Caki2 (cell line): ENCODE measurements at regions not wholly inside any gene's neighbourhood (a gene's known extent, or its start where the extent isn't known, plus 50 kb on each side); places are given as distances from the start of the nearest gene placed in this dataset.

ENCODE experiments used
- DNase-seq: peaks from one replicate; pipeline ENCODE4 v3.0.0-alpha.2; 2015; ENCODE audit warnings: low read depth
- in situ Hi-C: cut with HindIII; loops from 2 replicates; pipeline ENCODE4 v1.10.0; 2016; ENCODE audit warnings: low sequenced_read_pairs, low pct_unique_long_range_greater_than_20kb, mixed read lengths

DNA sequence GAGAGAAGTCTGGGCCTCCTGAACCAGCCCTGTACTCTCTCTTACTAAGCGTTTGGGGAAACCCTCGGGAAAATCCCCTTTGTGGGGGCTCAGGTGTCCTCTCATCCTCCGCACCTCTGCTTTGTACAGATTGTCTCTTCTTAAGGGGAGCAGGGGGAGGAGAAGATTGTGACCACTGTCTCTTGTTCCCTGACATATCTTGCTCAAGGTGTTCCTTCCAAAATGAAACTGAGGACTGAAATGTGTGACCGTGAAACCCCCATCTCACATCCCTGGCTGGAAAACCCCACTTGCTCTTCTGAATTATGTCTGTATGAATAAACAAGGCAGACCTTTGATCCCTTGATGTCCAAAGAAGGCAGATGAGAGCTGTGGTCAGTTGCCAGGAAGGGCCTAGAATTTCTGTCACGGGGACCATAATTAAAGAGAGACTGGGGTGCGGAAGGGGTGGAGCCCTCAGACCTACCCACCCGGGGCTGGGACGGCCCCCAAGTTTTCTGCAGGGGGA is 369.8 kb downstream of the AACS start:
- in situ Hi-C loops = no loop called here

GRCh38 chr12:125435871-125436270 is 370.6 kb downstream of the AACS start:
- in situ Hi-C loops = no loop called here
- no peak for DNase-seq

More for the DNA sequence above, 369.8 kb downstream of the AACS start:
- no peak for DNase-seq

- no peak for DNase-seq
- in situ Hi-C loops = no loop called here
These were observed 371.5 kb downstream of the AACS start for GRCh38 chr12:125436686-125437085.

GRCh38 chr12:125440399-125440798 is 375.2 kb downstream of the AACS start:
- in situ Hi-C loops = no loop called here
- no peak for DNase-seq

DNA sequence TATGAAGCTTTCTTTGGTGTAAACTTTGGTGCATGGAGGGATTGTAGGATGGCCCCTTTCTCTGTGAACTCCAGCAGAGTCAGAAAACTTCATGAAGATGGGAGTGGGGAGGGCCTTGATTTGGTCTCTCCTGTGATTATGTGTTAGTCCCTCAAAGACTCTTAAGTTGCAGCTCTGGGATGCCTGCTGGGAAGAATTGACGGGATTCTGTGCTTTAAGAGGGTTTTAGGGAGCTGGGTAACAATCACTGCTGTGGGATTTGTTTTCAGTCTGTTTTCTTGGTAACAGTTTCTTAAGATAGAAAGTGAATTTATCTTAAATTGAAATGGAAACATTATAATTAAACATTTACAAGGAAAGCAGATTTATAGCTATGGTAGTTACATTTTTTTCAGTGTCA is 378.1 kb downstream of the AACS start:
- no peak for DNase-seq
- in situ Hi-C loops = no loop called here

DNA sequence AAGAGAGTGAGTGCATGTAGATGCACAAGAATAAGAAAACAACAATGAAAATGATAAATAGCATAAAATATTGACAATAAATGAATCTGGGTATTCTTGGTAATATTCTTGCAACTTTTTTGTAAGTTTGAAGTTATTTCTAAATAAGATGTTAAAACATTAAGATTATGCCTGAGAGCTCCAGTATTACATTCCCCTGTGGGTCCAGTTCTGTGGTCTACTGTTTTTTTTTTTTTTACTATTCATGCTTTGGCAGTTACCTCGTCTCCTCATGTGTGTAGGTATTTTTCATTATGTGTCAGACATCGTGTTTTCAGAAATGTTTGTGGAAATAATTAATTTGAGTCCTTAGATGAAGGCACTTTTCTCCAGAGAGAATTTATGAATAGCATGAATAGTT is 386.2 kb downstream of the AACS start:
- DNase-seq = no peak
- in situ Hi-C loops = no loop called here

GRCh38 chr12:125453751-125454150 is 388.5 kb downstream of the AACS start:
- in situ Hi-C loops = no loop called here
- no peak for DNase-seq

GRCh38 chr12:125454291-125454690 is 389.1 kb downstream of the AACS start:
- in situ Hi-C loops = no loop called here
- no peak for DNase-seq

- in situ Hi-C loops = no loop called here
- DNase-seq = no peak
These were observed 389.7 kb downstream of the AACS start for GRCh38 chr12:125454786-125455480.

GRCh38 chr12:125455556-125455955 is 390.3 kb downstream of the AACS start:
- in situ Hi-C loops = no loop called here
- DNase-seq = no peak

- in situ Hi-C loops = no loop called here
- DNase-seq = no peak
These were observed 393.5 kb downstream of the AACS start for GRCh38 chr12:125458552-125459268.

GRCh38 chr12:125461831-125462230 is 396.6 kb downstream of the AACS start:
- DNase-seq = no peak
- in situ Hi-C loops = no loop called here

GRCh38 chr12:125463386-125463785 is 398.2 kb downstream of the AACS start:
- in situ Hi-C loops = no loop called here
- no peak for DNase-seq

DNA sequence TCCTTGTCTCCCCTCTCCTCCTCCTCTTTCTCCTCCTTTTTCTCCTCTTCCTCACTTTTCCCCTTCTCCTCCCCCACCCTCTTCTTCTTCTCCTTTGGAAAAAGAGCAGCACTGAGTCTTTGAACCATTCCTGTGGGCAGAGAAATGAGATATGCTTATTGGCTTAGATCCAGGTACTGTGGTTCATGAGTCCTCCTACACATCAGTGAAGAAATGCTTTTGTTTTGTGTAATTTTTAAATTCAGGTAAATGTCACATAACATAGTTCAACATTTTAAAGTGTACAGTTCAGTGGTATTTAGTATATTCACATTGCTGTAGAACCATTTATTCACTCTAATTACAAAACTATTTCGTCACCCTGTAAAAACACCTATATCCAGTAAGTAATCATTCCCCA is 402.1 kb downstream of the AACS start:
- DNase-seq = no peak
- in situ Hi-C loops = no loop called here

- in situ Hi-C loops = no loop called here
- no peak for DNase-seq
These were observed 404.4 kb downstream of the AACS start for GRCh38 chr12:125469683-125470082.

DNA sequence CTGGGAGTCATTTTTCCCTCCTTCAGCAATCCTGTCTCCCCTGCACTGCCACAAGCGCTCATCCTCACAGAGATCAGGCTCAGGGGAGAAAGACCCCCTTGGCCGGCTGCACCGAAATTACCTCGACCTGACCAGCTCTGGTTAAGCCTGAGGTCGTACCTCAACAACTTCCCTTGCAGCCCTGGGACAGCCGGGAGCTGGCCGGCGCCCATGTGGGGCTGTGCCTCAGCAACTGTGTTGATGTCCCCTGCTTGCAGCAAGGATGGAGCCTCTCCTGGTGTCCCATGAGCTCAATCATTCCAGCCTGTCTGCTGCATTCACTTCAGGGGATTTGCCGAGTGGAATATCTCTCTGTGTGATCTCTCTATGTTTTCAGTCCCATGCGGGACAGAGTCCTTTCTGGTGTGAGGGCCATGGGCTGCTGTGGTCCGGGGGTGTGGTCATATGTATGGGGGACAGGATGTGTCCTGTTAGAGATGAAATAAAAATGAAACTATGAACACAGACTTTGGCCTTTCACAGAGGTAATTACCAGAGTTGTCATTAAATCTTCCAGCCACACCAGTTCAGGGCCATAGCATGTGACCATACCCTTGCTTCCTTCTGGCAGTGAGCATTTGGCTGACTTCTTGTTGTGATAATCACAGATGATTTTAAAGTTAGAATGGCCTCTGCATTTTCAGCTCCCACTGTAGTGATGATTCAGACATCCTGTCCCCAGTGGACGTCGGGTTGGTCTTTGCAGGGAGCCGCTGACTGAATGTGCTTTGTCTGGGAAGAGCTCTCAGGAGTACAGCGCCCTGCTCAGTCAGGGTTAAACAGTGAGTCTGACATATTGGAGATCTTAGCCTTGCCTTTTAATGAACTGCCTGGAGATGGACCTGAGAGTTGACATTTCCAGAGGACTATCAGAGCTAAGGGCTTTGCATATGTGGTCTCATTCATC is 405.9 kb downstream of the AACS start:
- no peak for DNase-seq
- in situ Hi-C loops = no loop called here

DNA sequence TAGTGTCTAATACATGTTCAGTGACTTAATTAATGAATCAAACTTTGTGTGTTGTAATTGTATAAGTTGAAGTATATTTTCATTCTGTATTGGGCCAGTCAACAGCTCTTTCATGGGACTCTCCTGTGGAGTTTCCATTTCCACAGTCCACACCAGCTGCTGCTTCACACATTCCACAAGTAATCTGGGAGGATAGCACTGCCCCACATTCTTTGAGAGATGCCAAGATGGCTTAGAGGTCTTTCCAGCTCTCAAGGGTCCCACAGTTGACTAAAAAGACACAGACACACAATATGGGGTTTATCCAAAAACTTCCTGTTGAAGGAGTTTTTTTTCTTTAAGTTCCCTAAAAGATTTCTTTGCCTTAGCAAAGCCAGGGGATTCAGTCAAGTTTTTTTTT is 408.3 kb downstream of the AACS start:
- in situ Hi-C loops = no loop called here
- DNase-seq = no peak

DNA sequence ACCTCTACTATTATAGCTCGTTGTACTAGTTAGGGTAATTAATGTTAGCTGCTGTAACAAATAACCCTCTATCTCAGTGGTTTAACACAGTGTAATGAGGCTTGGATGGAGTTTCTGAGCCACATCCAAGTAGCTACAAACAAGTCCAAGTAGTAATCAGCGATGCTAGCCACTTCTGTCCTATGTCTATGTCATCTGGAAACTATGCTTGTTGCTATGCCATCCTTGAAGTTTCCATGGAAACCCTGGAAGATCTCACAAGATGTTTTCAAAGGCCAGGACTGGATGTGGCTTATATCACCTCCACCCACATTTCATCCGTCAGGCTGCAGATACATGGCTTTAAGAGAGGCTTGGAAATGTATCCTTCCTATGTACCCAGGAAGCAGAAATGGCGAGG is 422.1 kb downstream of the AACS start:
- in situ Hi-C loops = no loop called here
- DNase-seq = no peak

GRCh38 chr12:125491553-125491952 is 426.3 kb downstream of the AACS start:
- DNase-seq = no peak

More at GRCh38 chr12:125491553-125491952, 426.3 kb downstream of the AACS start:
- in situ Hi-C loops = no loop called here
